Neural cell (in vitro differentiated cells): ENCODE measurements at regions not wholly inside any gene's neighbourhood (a gene's known extent, or its start where the extent isn't known, plus 50 kb on each side); places are given as distances from the start of the nearest gene placed in this dataset.

Source experiments
- H2AFZ ChIP-seq: fragments of 200-600, 300-800 bp; sonication (generic), shearing (Covaris generic); 2 replicates; pipeline ENCODE4 v1.6.0; 2014; ENCODE audit warnings: low read depth, mild to moderate bottlenecking, antibody characterized with exemption, low read length, moderate library complexity
- H3F3A ChIP-seq: fragments of 200-600 bp; shearing (Covaris generic); 2 replicates; pipeline ENCODE4 v1.6.1; 2016; ENCODE audit warnings: mild to moderate bottlenecking, moderate library complexity, mixed read lengths, antibody characterized with exemption, low read length; ENCODE audit not compliant: insufficient read depth, poor library complexity, severe bottlenecking
- H3K27ac ChIP-seq: fragments of 200-600, 300-800 bp; sonication (generic), shearing (Covaris generic); 2 replicates; pipeline ENCODE4 v1.5.1; 2014; ENCODE audit warnings: mild to moderate bottlenecking, low read length, moderate library complexity
- H3K27me3 ChIP-seq: fragments of 300-800, 200-600 bp; sonication (generic), shearing (Covaris generic); 2 replicates; pipeline ENCODE4 v1.6.0; 2014; ENCODE audit warnings: mild to moderate bottlenecking, low read depth, low read length, moderate library complexity; ENCODE audit not compliant: insufficient read depth
- H3K36me3 ChIP-seq: fragments of 300-800, 200-600 bp; sonication (generic), shearing (Covaris generic); 2 replicates; pipeline ENCODE4 v1.5.1; 2014; ENCODE audit warnings: mild to moderate bottlenecking, antibody characterized with exemption, low read length, moderate library complexity; ENCODE audit not compliant: insufficient read depth
- H3K4me2 ChIP-seq: fragments of 300-800, 200-600 bp; sonication (generic), shearing (Covaris generic); 2 replicates; pipeline ENCODE4 v1.6.0; 2014; ENCODE audit warnings: mild to moderate bottlenecking, low read length
- H3K4me3 ChIP-seq: fragments of 300-800, 200-600 bp; sonication (generic), shearing (Covaris generic); 2 replicates; pipeline ENCODE4 v1.5.1; 2014; ENCODE audit warnings: mild to moderate bottlenecking, low read length, moderate library complexity
- H3K79me2 ChIP-seq: fragments of 200-600 bp; shearing (Covaris generic); replicated peaks from 2 replicates; pipeline ENCODE4 v1.6.0; 2014; ENCODE audit warnings: mild to moderate bottlenecking, low read length, moderate library complexity; ENCODE audit not compliant: insufficient read depth
- H3K9ac ChIP-seq: fragments of 300-800, 200-600 bp; sonication (generic), shearing (Covaris generic); 2 replicates; pipeline ENCODE4 v1.6.1; 2016; ENCODE audit warnings: mild to moderate bottlenecking, low read length, mixed read lengths
- H3K9me2 ChIP-seq: fragments of 200-600 bp; shearing (Covaris generic); 2 replicates; pipeline ENCODE4 v1.6.1; 2016; ENCODE audit warnings: mild to moderate bottlenecking, low read length, mixed read lengths; ENCODE audit not compliant: insufficient read depth
- H3K9me3 ChIP-seq: fragments of 200-600, 300-800 bp; sonication (generic), shearing (Covaris generic); 2 replicates; pipeline ENCODE4 v1.6.1; 2016; ENCODE audit warnings: mild to moderate bottlenecking, mixed run types, low read length, moderate library complexity, mixed read lengths
- H4K20me1 ChIP-seq: fragments of 200-600 bp; shearing (Covaris generic); 2 replicates; pipeline ENCODE4 v1.6.1; 2016; ENCODE audit warnings: mild to moderate bottlenecking, mixed run types; ENCODE audit not compliant: insufficient read depth
- EP300 ChIP-seq: fragments of 450-650 bp; conservative IDR thresholded peaks from 2 replicates; pipeline ENCODE4 v1.6.1; 2014; ENCODE audit warnings: antibody characterized with exemption, mild to moderate bottlenecking, moderate library complexity; ENCODE audit not compliant: poor library complexity, severe bottlenecking
- EZH2 ChIP-seq: fragments of 200-600, 300-800 bp; shearing (Covaris generic), sonication (generic); IDR thresholded peaks from 2 replicates; pipeline ENCODE4 v1.6.1; 2014; ENCODE audit warnings: antibody characterized with exemption, low read length, borderline replicate concordance, mild to moderate bottlenecking; ENCODE audit not compliant: insufficient read depth, poor library complexity, severe bottlenecking
- MXI1 ChIP-seq: fragments of 450-650 bp; conservative IDR thresholded peaks from 2 replicates; pipeline ENCODE4 v1.6.1; 2014; ENCODE audit warnings: antibody characterized with exemption, mild to moderate bottlenecking; ENCODE audit not compliant: poor library complexity, severe bottlenecking
- POLR2AphosphoS5 ChIP-seq: IDR thresholded peaks from 2 replicates; pipeline ENCODE4 v1.6.1; 2012
- RAD21 ChIP-seq: fragments of 450-650 bp; conservative IDR thresholded peaks from 2 replicates; pipeline ENCODE4 v1.6.1; 2014; ENCODE audit warnings: antibody characterized with exemption, mild to moderate bottlenecking, moderate library complexity
- SMC3 ChIP-seq: fragments of 450-650 bp; conservative IDR thresholded peaks from 2 replicates; pipeline ENCODE4 v1.6.1; 2014; ENCODE audit warnings: antibody characterized with exemption, mild to moderate bottlenecking, moderate library complexity; ENCODE audit not compliant: poor library complexity
- TAF1 ChIP-seq: IDR thresholded peaks from 2 replicates; pipeline ENCODE4 v1.6.1; 2012; ENCODE audit warnings: low read depth
- TF ChIP-seq, protein P1 (sequence below): fragments of 450-650 bp; IDR thresholded peaks from 2 replicates; pipeline ENCODE4 v1.5.1; 2014; ENCODE audit warnings: antibody characterized with exemption, mild to moderate bottlenecking, moderate library complexity; ENCODE audit not compliant: poor library complexity, severe bottlenecking
- TF ChIP-seq, protein P2 (sequence below): IDR thresholded peaks from 2 replicates; pipeline ENCODE4 v1.6.1; 2012; ENCODE audit warnings: borderline replicate concordance

GRCh38 chr7:106482091-106482490 is 178.9 kb downstream of the CCDC71L start:
- H3K36me3 ChIP-seq, result no peaks in the 10 kb centered on the region
- H3K79me2 ChIP-seq, result no peaks in the 10 kb centered on the region
- no peaks in the 10 kb centered on the region for H4K20me1 ChIP-seq
- H3K9me2 ChIP-seq, result no peaks in the 10 kb centered on the region
- no peak overlapping the region for H3K4me2 ChIP-seq
- no peaks in the 10 kb centered on the region for H3K27me3 ChIP-seq
- no peak overlapping the region for H3K27ac ChIP-seq
- H3K9ac ChIP-seq, result no peak overlapping the region
- no peaks in the 10 kb centered on the region for H3F3A ChIP-seq
- H3K9me3 ChIP-seq, result no peaks in the 10 kb centered on the region
- TF ChIP-seq POLR2AphosphoS5 (no peak), MXI1 (no peak), EZH2 (no peak), EP300 (no peak)
- TF ChIP-seq, protein P1, sequence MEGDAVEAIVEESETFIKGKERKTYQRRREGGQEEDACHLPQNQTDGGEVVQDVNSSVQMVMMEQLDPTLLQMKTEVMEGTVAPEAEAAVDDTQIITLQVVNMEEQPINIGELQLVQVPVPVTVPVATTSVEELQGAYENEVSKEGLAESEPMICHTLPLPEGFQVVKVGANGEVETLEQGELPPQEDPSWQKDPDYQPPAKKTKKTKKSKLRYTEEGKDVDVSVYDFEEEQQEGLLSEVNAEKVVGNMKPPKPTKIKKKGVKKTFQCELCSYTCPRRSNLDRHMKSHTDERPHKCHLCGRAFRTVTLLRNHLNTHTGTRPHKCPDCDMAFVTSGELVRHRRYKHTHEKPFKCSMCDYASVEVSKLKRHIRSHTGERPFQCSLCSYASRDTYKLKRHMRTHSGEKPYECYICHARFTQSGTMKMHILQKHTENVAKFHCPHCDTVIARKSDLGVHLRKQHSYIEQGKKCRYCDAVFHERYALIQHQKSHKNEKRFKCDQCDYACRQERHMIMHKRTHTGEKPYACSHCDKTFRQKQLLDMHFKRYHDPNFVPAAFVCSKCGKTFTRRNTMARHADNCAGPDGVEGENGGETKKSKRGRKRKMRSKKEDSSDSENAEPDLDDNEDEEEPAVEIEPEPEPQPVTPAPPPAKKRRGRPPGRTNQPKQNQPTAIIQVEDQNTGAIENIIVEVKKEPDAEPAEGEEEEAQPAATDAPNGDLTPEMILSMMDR, result no peak
- H2AFZ ChIP-seq, result no peak overlapping the region
- H3K4me3 ChIP-seq, result no peak overlapping the region

DNA sequence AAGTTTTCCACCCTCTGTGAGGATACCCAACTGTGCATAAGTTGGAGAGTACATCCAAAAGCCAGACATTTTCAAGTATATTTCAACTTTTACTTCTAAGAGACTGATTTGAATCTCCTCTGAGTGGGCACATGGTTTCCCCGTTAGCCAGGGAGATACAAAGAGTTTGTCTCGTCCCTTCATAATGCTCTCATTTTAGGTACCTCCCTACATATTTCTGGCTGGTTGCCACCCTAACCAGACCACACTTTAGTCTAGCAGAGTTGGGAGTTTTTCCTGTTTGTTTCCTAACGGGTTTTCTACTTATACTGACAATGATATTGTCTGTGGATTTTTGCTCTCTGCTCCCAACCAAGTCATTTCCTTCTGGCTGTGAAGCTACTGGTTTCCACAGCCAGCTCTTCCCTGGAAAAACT is 180.3 kb downstream of the CCDC71L start:
- TF ChIP-seq RAD21 (no peak), TAF1 (no peak), MXI1 (no peak), SMC3 (no peak), EP300 (no peak)
- TF ChIP-seq, protein P2, sequence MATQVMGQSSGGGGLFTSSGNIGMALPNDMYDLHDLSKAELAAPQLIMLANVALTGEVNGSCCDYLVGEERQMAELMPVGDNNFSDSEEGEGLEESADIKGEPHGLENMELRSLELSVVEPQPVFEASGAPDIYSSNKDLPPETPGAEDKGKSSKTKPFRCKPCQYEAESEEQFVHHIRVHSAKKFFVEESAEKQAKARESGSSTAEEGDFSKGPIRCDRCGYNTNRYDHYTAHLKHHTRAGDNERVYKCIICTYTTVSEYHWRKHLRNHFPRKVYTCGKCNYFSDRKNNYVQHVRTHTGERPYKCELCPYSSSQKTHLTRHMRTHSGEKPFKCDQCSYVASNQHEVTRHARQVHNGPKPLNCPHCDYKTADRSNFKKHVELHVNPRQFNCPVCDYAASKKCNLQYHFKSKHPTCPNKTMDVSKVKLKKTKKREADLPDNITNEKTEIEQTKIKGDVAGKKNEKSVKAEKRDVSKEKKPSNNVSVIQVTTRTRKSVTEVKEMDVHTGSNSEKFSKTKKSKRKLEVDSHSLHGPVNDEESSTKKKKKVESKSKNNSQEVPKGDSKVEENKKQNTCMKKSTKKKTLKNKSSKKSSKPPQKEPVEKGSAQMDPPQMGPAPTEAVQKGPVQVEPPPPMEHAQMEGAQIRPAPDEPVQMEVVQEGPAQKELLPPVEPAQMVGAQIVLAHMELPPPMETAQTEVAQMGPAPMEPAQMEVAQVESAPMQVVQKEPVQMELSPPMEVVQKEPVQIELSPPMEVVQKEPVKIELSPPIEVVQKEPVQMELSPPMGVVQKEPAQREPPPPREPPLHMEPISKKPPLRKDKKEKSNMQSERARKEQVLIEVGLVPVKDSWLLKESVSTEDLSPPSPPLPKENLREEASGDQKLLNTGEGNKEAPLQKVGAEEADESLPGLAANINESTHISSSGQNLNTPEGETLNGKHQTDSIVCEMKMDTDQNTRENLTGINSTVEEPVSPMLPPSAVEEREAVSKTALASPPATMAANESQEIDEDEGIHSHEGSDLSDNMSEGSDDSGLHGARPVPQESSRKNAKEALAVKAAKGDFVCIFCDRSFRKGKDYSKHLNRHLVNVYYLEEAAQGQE, result no peak

DNA sequence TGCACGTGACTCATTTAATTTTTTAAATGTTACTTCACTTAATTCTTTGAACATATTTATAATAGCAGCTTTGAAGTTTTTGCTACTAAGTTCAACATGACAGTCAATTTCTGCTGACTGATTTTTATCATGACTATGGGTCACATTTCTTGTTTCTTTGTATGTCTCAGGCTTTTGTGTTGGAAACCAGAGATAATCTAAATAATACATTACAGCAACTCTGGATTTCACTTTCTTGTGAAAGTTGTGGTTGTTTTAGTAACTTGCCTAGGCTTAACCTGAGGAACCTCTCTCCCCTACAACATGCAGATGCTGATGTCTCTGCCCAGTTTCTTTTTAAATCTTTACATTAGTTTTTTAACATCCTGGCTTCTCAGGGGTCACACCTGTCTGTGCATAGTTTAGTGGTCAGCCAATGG is 180.8 kb downstream of the CCDC71L start:
- Histone ChIP-seq H3K4me3 (no peak overlapping the region), H3K9me2 (no peaks in the 10 kb centered on the region), H3K79me2 (no peaks in the 10 kb centered on the region), H3K27ac (no peak overlapping the region), H3K36me3 (no peaks in the 10 kb centered on the region), H3K4me2 (no peak overlapping the region), H3K9ac (no peak overlapping the region), H3K27me3 (no peaks in the 10 kb centered on the region), H2AFZ (no peak overlapping the region), H3K9me3 (no peaks in the 10 kb centered on the region), H4K20me1 (no peaks in the 10 kb centered on the region), H3F3A (no peaks in the 10 kb centered on the region)
- no peak for TF ChIP-seq MXI1
- no peak for TF ChIP-seq TAF1
- TF ChIP-seq, protein P1, result no peak
- TF ChIP-seq EP300, result no peak
- TF ChIP-seq POLR2AphosphoS5, result no peak
- TF ChIP-seq SMC3, result no peak
- TF ChIP-seq EZH2, result no peak
- no peak for TF ChIP-seq RAD21
- TF ChIP-seq, protein P2, result no peak

More for the DNA sequence above, 180.3 kb downstream of the CCDC71L start:
- Histone ChIP-seq H3K27ac (no peak overlapping the region), H3K9me3 (no peaks in the 10 kb centered on the region), H3K27me3 (no peaks in the 10 kb centered on the region), H3K4me3 (no peak overlapping the region), H2AFZ (no peak overlapping the region), H3K4me2 (no peak overlapping the region), H3K36me3 (no peaks in the 10 kb centered on the region), H4K20me1 (no peaks in the 10 kb centered on the region), H3K79me2 (no peaks in the 10 kb centered on the region), H3F3A (no peaks in the 10 kb centered on the region), H3K9me2 (no peaks in the 10 kb centered on the region), H3K9ac (no peak overlapping the region)
